Upper lobe of left lung (tissue), 6 donors: ENCODE measurements at regions not wholly inside any gene's neighbourhood (a gene's known extent, or its start where the extent isn't known, plus 50 kb on each side); places are given as distances from the start of the nearest gene placed in this dataset.

Source experiments
- ATAC-seq, 2 donors: fragments of 200-7000 bp; cut with Tn5 transposase; one replicate each; pipeline ENCODE4 v1.9.1; 2022; ENCODE audit warnings: mild to moderate bottlenecking in 2 of 2, moderate library complexity in 2 of 2; ENCODE audit not compliant: low FRiP score in 2 of 2
- DNase-seq, 2 donors: peaks; one replicate each; pipeline ENCODE4 v3.0.0-alpha.2; 2019 to 2020
- H3K27ac ChIP-seq, 4 donors: fragments of 200-600 bp; sonication (generic); one replicate each; pipeline ENCODE4 v1.5.1; 2016 to 2019
- H3K27me3 ChIP-seq, 4 donors: fragments of 200-600 bp; sonication (generic); one replicate each; pipeline ENCODE4 v1.5.1; 2017 to 2019
- H3K36me3 ChIP-seq, 4 donors: fragments of 200-600 bp; sonication (generic); one replicate each; pipeline ENCODE4 v1.5.1; 2016 to 2019
- H3K4me1 ChIP-seq, 4 donors: fragments of 200-600 bp; sonication (generic); one replicate each; pipeline ENCODE4 v1.5.1; 2018 to 2019
- H3K4me3 ChIP-seq, 4 donors: fragments of 200-600 bp; sonication (generic); one replicate each; pipeline ENCODE4 v1.5.1; 2017 to 2019; ENCODE audit warnings: mild to moderate bottlenecking in 2 of 4, moderate library complexity in 1 of 4
- H3K9me3 ChIP-seq, 4 donors: fragments of 200-600 bp; sonication (generic); one replicate each; pipeline ENCODE4 v1.5.1; 2018 to 2019
- CTCF ChIP-seq, 6 experiments: fragments of 450-650 bp in 4 of 6; fragments of 200-600 bp in 2 of 6; sonication (generic) in 2 of 6; IDR thresholded peaks; one replicate each; pipeline ENCODE4 v1.5.1; 2016 to 2019; ENCODE audit warnings: antibody characterized with exemption in 6 of 6
- EP300 ChIP-seq, 4 donors: sonication (generic); formaldehyde crosslinking; IDR thresholded peaks; one replicate each; pipeline ENCODE4 v1.5.1; 2017; ENCODE audit warnings: antibody characterized with exemption in 4 of 4, control low read depth in 2 of 4
- POLR2A ChIP-seq, 4 donors: fragments of 450-650 bp; IDR thresholded peaks; one replicate each; pipeline ENCODE4 v1.5.1; 2016 to 2017; ENCODE audit warnings: antibody characterized with exemption in 4 of 4, mild to moderate bottlenecking in 2 of 4
- POLR2AphosphoS5 ChIP-seq, 2 donors: sonication (generic); formaldehyde crosslinking; IDR thresholded peaks; one replicate each; pipeline ENCODE4 v1.5.1; 2017; ENCODE audit warnings: antibody characterized with exemption in 2 of 2
- WGBS, 2 donors: methylation state at CpG; one replicate each; pipeline ENCODE4 v1.1.5; 2017 to 2018; 5-methylcytosine and 5-hydroxymethylcytosine counted together
- donor health status: DM: no; HTN: no; CAD: no; lungs with moderate emphysema.
- donor health status: DM: no; HTN: yes; CAD: no; lungs with severe emphysema.

DNA sequence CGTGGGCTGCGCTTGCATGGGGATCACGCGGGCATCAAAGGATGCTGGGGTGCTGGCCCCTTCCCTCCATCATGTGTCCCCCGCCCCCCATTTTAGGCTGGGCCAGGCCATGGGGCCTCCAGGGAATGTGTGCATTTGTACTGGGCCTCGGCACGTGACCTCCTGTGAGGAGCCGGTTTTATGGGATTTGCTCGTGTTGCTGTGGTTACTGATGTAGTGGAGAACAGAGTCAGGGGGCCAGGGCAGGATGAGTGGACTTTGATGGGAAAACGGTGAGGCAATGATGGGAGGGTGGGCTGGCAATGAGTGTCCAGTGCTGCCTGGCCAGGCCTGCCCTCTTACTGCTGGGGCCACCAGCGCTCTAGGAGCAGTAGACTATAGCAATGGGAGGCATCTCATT is 257.7 kb downstream of the LOXHD1 start:
- ATAC-seq (no peak), DNase-seq (peak in 1 of 2 donors; percentile 51)
- no peaks in the 10 kb centered on the region for H3K9me3 ChIP-seq
- TF ChIP-seq CTCF (IDR thresholded peaks at IDR 0.05) (no peak), EP300 (IDR thresholded peaks at IDR 0.05) (no peak), POLR2A (IDR thresholded peaks at IDR 0.05) (no peak), POLR2AphosphoS5 (IDR thresholded peaks at IDR 0.05) (no peak)
- peaks cover 0 to 4% (median 0%) of the 10 kb centered on the region in 4 donors for H3K27me3 ChIP-seq
- no peak overlapping the region for H3K27ac ChIP-seq
- peaks cover 0 to 4% (median 0%) of the 10 kb centered on the region in 4 donors for H3K4me1 ChIP-seq
- WGBS, 2 donors = 92 to 96% methylated on average over 6 to 11 of the region's 11 CpGs
- H3K36me3 ChIP-seq = no peaks in the 10 kb centered on the region
- no peak overlapping the region for H3K4me3 ChIP-seq

GRCh38 chr18:46400449-46400848 is 256.6 kb downstream of the LOXHD1 start:
- peaks cover 0 to 4% (median 0%) of the 10 kb centered on the region in 4 donors for H3K4me1 ChIP-seq
- no peaks in the 10 kb centered on the region for H3K9me3 ChIP-seq
- no peak for DNase-seq
- H3K4me3 ChIP-seq = no peak overlapping the region
- H3K27me3 ChIP-seq = no peaks in the 10 kb centered on the region
- ATAC-seq = no peak
- H3K36me3 ChIP-seq = no peaks in the 10 kb centered on the region
- WGBS, 2 donors = 85 to 89% methylated on average over 8 of the region's 8 CpGs
- no peak overlapping the region for H3K27ac ChIP-seq
- TF ChIP-seq POLR2A (IDR thresholded peaks at IDR 0.05) = no peak
- no peak for TF ChIP-seq CTCF (IDR thresholded peaks at IDR 0.05)
- TF ChIP-seq POLR2AphosphoS5 (IDR thresholded peaks at IDR 0.05) = no peak
- TF ChIP-seq EP300 (IDR thresholded peaks at IDR 0.05) = no peak

DNA sequence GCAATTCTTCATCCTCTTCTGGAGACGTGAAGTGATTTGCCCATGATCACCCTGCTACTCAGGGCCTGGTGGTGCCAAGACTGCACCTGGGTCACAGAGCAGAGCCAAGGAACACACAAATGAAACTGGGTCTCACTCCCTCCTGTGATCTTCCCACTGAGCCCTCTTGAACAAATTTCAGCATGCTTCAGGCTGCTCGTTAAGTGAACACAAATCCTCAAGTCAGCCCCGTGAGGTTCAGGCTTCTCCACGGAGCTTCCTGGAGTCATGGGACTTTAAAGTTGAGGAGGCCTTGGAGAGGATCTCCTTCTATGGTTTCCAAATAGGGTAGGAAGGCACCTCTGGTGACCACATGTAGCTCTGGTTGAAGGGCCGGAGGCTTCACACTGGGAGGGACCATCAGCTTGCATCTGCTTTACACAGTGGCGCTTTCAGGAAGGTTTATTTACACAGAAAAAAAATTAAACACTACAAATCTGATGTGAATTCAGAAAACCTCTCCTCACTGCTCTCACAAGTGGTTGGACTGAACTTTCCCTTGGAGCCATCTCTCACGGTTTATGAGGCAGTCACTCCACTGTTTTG is 255.4 kb downstream of the LOXHD1 start:
- DNase-seq (peak in 1 of 2 donors; percentile 31), ATAC-seq (no peak)

GRCh38 chr18:46402396-46402795 is 254.6 kb downstream of the LOXHD1 start:
- Histone ChIP-seq H3K4me1 (peaks cover 0 to 4% (median 0%) of the 10 kb centered on the region in 4 donors), H3K36me3 (no peaks in the 10 kb centered on the region), H3K4me3 (no peak overlapping the region), H3K9me3 (no peaks in the 10 kb centered on the region), H3K27ac (no peak overlapping the region), H3K27me3 (no peaks in the 10 kb centered on the region)
- DNase-seq (no peak), ATAC-seq (no peak)
- WGBS, 2 donors = 85 to 94% methylated on average over 4 of the region's 4 CpGs
- no peak for TF ChIP-seq POLR2AphosphoS5 (IDR thresholded peaks at IDR 0.05)
- TF ChIP-seq EP300 (IDR thresholded peaks at IDR 0.05) = no peak
- TF ChIP-seq POLR2A (IDR thresholded peaks at IDR 0.05) = no peak
- TF ChIP-seq CTCF (IDR thresholded peaks at IDR 0.05) = no peak

More for the DNA sequence above, 255.4 kb downstream of the LOXHD1 start:
- Histone ChIP-seq H3K4me3 (no peak overlapping the region), H3K27ac (no peak overlapping the region), H3K9me3 (no peaks in the 10 kb centered on the region), H3K27me3 (no peaks in the 10 kb centered on the region), H3K36me3 (no peaks in the 10 kb centered on the region), H3K4me1 (peaks cover 0 to 4% (median 0%) of the 10 kb centered on the region in 4 donors)
- TF ChIP-seq POLR2AphosphoS5 (IDR thresholded peaks at IDR 0.05) = no peak
- no peak for TF ChIP-seq EP300 (IDR thresholded peaks at IDR 0.05)
- TF ChIP-seq POLR2A (IDR thresholded peaks at IDR 0.05) = no peak
- no peak for TF ChIP-seq CTCF (IDR thresholded peaks at IDR 0.05)
- WGBS, 2 donors = 66 to 71% methylated on average over 3 to 7 of the region's 7 CpGs

DNA sequence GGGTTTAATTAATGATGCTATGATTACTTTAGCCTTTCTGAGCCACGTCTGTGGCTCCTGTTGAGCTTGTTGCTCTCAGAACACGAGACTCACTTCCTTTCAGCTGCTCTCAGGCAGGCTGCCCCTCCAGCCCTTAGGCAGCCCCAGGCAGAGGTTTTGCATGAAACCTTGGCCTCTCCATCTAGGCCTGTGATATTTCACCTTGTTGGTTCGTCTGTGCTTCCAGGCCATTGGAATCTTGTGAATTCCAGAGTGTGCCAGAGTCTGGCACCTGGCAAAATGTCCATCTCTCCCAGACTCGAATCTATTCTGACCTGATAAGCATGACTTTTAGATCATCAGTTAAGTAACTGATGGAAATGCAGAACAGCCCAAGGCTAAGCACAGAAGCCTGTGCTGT is 254.1 kb downstream of the LOXHD1 start:
- ATAC-seq (no peak), DNase-seq (no peak)
- Histone ChIP-seq H3K9me3 (no peaks in the 10 kb centered on the region), H3K27me3 (no peaks in the 10 kb centered on the region), H3K4me1 (peaks cover 0 to 4% (median 0%) of the 10 kb centered on the region in 4 donors), H3K36me3 (no peaks in the 10 kb centered on the region), H3K4me3 (no peak overlapping the region), H3K27ac (no peak overlapping the region)
- no peak for TF ChIP-seq POLR2A (IDR thresholded peaks at IDR 0.05)
- TF ChIP-seq POLR2AphosphoS5 (IDR thresholded peaks at IDR 0.05) = no peak
- TF ChIP-seq EP300 (IDR thresholded peaks at IDR 0.05) = no peak
- no peak for TF ChIP-seq CTCF (IDR thresholded peaks at IDR 0.05)
- WGBS, 2 donors = 62 to 76% methylated on average over 4 of the region's 4 CpGs
